Testis (tissue), 2 donors: ENCODE measurements at regions not wholly inside any gene's neighbourhood (a gene's known extent, or its start where the extent isn't known, plus 50 kb on each side); places are given as distances from the start of the nearest gene placed in this dataset.

Experiments used
- DNase-seq: peaks from one replicate; pipeline ENCODE4 v3.0.0-alpha.2; 2019
- H3K27ac ChIP-seq, 2 donors: fragments of 200-600 bp; sonication (generic); one replicate each; pipeline ENCODE4 v1.5.1; 2019
- H3K27me3 ChIP-seq: fragments of 200-600 bp; sonication (generic); one replicate; pipeline ENCODE4 v1.5.1; 2019
- H3K36me3 ChIP-seq: fragments of 200-600 bp; sonication (generic); one replicate; pipeline ENCODE4 v1.5.1; 2017; ENCODE audit warnings: low read depth; ENCODE audit errors: missing control alignments
- H3K4me1 ChIP-seq: fragments of 200-600 bp; sonication (generic); one replicate; pipeline ENCODE4 v1.5.1; 2019
- H3K4me3 ChIP-seq, 2 donors: fragments of 200-600 bp; sonication (generic); one replicate each; pipeline ENCODE4 v1.5.1; 2017 to 2019
- H3K9me3 ChIP-seq: fragments of 200-600 bp; sonication (generic); one replicate; pipeline ENCODE4 v1.5.1; 2017
- CTCF ChIP-seq, 3 experiments: fragments of 450-650 bp in 2 of 3; fragments of 200-600 bp in 1 of 3; sonication (generic) in 1 of 3; IDR thresholded peaks; one replicate each; pipeline ENCODE4 v1.5.1; 2016 to 2019; ENCODE audit warnings: antibody characterized with exemption in 3 of 3, mild to moderate bottlenecking in 2 of 3, moderate library complexity in 1 of 3
- POLR2A ChIP-seq: fragments of 450-650 bp; IDR thresholded peaks from one replicate; pipeline ENCODE4 v1.6.1; 2017; ENCODE audit warnings: antibody characterized with exemption, mild to moderate bottlenecking, moderate library complexity
- WGBS, 2 donors: methylation state at CpG; one replicate each; pipeline ENCODE4 v1.1.5; 2018; 5-methylcytosine and 5-hydroxymethylcytosine counted together
- intact Hi-C: fragments of 100-400 bp; cut with DNase I; formaldehyde crosslinking; loops from one replicate; pipeline ENCODE4 v1.15.1; 2023; ENCODE audit warnings: low total_unique reads

DNA sequence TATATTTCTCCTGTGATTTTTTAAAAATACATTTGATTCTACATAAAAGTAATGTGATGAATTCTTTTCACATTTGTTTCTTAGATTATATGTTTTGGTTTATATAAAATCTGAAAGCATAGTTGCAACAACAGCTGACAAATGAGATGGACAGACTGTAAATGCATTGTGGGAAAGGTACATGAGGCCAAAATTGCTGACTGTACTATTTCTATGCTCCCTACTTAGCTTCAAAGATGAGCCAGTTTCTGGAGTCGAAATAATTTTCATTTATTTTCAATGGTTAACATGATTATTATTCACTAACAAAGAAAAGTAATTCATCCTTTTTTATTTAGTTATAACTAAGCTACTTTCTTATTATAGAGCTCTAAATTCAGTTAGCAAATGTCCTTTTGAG, 441.3 kb upstream of the CCNG1 start:
- Histone ChIP-seq H3K4me3 (no peak overlapping the region), H3K27me3 (no peaks in the 10 kb centered on the region), H3K9me3 (no peaks in the 10 kb centered on the region), H3K27ac (no peak overlapping the region), H3K4me1 (no peaks in the 10 kb centered on the region), H3K36me3 (no peaks in the 10 kb centered on the region)
- TF ChIP-seq POLR2A, result no peak
- no peak for TF ChIP-seq CTCF (IDR thresholded peaks at IDR 0.05)
- 73 to 78% methylated on average over 1 of the region's 1 CpG for WGBS, 2 donors
- intact Hi-C loops, result no loop called here
- no peak for DNase-seq

GRCh38 chr5:163005949-163006348, 431.4 kb upstream of the CCNG1 start:
- TF ChIP-seq CTCF (IDR thresholded peaks at IDR 0.05) (no peak), POLR2A (no peak)
- intact Hi-C loops, result no loop called here
- WGBS, 2 donors, result 88 to 89% methylated on average over 1 of the region's 1 CpG

GRCh38 chr5:163022582-163023128, 414.7 kb upstream of the CCNG1 start:
- H3K4me3 ChIP-seq, result no peak overlapping the region
- no peak for TF ChIP-seq CTCF (IDR thresholded peaks at IDR 0.05)
- TF ChIP-seq POLR2A, result no peak
- no peaks in the 10 kb centered on the region for H3K27me3 ChIP-seq
- no peaks in the 10 kb centered on the region for H3K4me1 ChIP-seq
- no peaks in the 10 kb centered on the region for H3K9me3 ChIP-seq
- no peak overlapping the region for H3K27ac ChIP-seq
- intact Hi-C loops, result no loop called here
- H3K36me3 ChIP-seq, result no peaks in the 10 kb centered on the region
- DNase-seq, result no peak
- 77 to 83% methylated on average over 1 of the region's 1 CpG for WGBS, 2 donors

More at GRCh38 chr5:163005949-163006348, 431.4 kb upstream of the CCNG1 start:
- H3K4me3 ChIP-seq, result no peak overlapping the region
- no peaks in the 10 kb centered on the region for H3K4me1 ChIP-seq
- no peaks in the 10 kb centered on the region for H3K36me3 ChIP-seq
- H3K27ac ChIP-seq, result no peak overlapping the region
- no peaks in the 10 kb centered on the region for H3K9me3 ChIP-seq
- no peaks in the 10 kb centered on the region for H3K27me3 ChIP-seq
- DNase-seq, result no peak

GRCh38 chr5:163023846-163024245, 413.5 kb upstream of the CCNG1 start:
- Histone ChIP-seq H3K9me3 (no peaks in the 10 kb centered on the region), H3K27ac (no peak overlapping the region), H3K4me1 (no peaks in the 10 kb centered on the region), H3K27me3 (no peaks in the 10 kb centered on the region), H3K36me3 (no peaks in the 10 kb centered on the region), H3K4me3 (no peak overlapping the region)
- no peak for TF ChIP-seq POLR2A
- intact Hi-C loops, result no loop called here
- 46 to 60% methylated on average over 2 of the region's 2 CpGs for WGBS, 2 donors
- DNase-seq, result no peak

DNA sequence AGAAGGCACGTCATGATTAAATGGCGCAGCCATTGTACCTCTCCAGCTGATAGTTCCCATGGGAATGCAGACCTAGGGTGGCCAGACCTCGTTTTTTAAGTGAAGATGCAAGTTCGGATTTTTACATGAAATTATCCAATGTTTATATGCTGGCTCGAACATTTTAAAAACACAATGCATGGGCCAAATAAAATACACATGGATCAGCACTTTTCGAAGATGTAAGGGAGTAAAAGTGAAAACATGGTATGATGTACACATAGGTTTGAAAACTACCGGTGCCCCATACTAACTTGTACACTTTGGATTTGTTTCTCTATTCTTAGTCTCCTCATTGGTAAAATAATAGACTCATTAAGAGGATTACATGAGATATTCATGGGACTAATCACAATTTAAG, 412.5 kb upstream of the CCNG1 start:
- TF ChIP-seq CTCF (IDR thresholded peaks at IDR 0.05), result no peak
- no peak for TF ChIP-seq POLR2A
- intact Hi-C loops, result no loop called here

More for the DNA sequence above, 412.5 kb upstream of the CCNG1 start:
- WGBS, 2 donors, result 80 to 87% methylated on average over 7 of the region's 7 CpGs
- no peaks in the 10 kb centered on the region for H3K36me3 ChIP-seq
- H3K4me1 ChIP-seq, result no peaks in the 10 kb centered on the region
- no peak for DNase-seq
- H3K4me3 ChIP-seq, result no peak overlapping the region
- H3K27me3 ChIP-seq, result no peaks in the 10 kb centered on the region
- no peak overlapping the region for H3K27ac ChIP-seq
- no peaks in the 10 kb centered on the region for H3K9me3 ChIP-seq
